GM19468 (cell line): ENCODE measurements at regions not wholly inside any gene's neighbourhood (a gene's known extent, or its start where the extent isn't known, plus 50 kb on each side); places are given as distances from the start of the nearest gene placed in this dataset.

ENCODE experiments used
- ATAC-seq: cut with Tn5 transposase; IDR thresholded peaks from one replicate; pipeline ENCODE4 v1.9.1; 2021; ENCODE audit warnings: mild to moderate bottlenecking, moderate library complexity, moderate number of reproducible peaks; ENCODE audit not compliant: unreplicated experiment; ENCODE audit errors: extremely low read depth

DNA sequence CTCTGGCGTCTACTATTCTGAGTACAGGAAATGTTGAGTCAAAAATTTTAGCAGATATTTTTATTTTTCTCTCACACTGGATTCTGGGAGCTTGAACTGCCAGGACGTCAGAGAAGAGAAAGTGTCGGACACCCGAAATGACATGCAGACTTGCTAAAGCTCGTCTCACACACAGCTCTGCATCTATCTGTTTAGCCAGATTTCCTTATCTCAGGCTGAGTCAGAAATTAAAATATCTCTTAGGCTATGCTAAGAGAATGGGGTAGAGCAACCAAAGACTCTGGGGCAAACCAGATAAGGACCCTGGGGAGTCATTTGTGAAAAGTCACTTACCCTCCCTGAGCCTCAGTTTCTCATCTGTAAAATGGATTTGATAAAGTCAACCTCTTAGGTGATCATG is 1124.1 kb downstream of the VRK1 start:
- no peak for ATAC-seq

GRCh38 chr14:97924922-97925613 is 1127.9 kb downstream of the VRK1 start:
- no peak for ATAC-seq

GRCh38 chr14:97930166-97930565 is 1133.0 kb downstream of the VRK1 start:
- ATAC-seq, result no peak

DNA sequence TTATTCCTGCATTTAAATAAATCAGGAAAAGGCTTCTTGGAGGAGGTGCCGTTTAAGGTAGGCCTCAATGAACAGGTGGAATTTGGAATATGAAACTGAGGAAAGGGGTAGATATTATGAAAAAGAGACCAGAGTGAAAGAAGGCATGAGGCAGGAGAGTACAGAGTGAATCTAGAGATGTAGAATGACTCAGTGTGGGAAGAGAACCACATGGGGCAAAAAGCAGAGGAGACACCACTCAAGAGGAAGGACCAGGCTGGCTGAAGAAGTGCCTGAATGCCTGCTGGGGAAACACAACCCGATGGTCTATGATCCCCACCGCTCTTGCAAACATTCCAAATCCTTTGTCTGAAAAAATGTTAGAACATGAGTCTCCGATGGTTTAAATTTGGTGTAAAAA is 1134.1 kb downstream of the VRK1 start:
- no peak for ATAC-seq

- ATAC-seq, result no peak
Measured at GRCh38 chr14:97942921-97943320, 1145.7 kb downstream of the VRK1 start.

GRCh38 chr14:97943619-97944018 is 1146.4 kb downstream of the VRK1 start:
- no peak for ATAC-seq

- no peak for ATAC-seq
Measured at GRCh38 chr14:97944380-97944779, 1147.2 kb downstream of the VRK1 start.

DNA sequence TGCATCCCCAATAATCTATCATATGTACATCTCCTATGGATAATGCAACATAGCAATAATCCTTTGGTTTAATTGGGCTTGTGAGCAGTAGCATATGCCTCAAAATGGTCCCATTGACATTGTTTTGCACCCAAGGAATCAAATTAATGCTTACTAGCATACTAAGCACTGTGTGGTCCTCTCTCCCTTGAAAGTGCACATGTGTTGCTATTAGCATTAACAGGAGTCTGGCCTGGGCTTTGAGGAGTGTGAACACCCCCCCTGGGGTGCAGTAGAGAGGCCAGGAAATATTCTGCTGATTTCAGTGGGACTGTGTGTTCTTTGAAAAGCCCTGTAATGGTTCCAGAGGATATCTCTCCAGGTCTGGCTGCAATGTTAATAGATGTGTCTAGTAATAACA is 1148.4 kb downstream of the VRK1 start:
- no peak for ATAC-seq

DNA sequence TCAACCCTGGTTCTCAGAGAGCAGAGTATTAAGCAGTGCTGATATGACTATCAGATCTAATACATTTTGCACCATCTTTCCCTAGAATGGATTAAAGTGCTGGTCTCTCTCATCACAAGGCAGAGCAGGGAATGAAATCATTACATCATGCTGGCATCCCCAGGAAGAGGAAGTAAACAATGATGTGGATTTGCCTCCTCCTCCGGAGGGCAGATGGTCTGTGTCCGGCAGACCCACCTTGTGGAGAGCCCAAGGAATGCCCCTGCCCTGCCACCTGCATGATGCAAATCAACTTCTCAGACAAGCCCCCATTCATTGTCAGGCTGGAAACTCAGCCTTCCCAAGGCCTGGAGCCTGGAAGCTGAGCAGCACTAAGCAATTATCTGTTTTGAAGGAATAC is 1149.1 kb downstream of the VRK1 start:
- no peak for ATAC-seq

- ATAC-seq, result no peak
Measured at GRCh38 chr14:97946641-97947040, 1149.5 kb downstream of the VRK1 start.

DNA sequence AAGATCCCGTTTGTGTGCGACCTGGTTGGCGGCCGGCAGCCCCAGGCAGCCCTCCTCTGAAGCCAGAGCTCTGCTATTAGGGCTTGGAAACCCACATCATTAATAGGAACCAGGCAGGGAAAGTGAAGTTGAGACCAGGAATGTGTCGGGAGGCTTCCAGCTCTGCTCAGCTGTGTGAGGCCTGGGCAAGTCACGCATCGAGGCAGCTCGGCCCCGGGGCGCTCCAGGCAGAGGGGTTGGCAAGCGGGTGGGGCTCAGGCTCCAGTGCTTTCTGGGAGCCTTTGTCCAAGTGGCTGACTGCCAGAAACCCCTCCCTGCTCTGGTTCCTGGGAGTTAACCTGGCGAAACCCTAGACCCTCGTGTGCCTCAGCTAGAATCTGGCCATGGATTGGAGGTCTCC is 1151.7 kb downstream of the VRK1 start:
- no peak for ATAC-seq

DNA sequence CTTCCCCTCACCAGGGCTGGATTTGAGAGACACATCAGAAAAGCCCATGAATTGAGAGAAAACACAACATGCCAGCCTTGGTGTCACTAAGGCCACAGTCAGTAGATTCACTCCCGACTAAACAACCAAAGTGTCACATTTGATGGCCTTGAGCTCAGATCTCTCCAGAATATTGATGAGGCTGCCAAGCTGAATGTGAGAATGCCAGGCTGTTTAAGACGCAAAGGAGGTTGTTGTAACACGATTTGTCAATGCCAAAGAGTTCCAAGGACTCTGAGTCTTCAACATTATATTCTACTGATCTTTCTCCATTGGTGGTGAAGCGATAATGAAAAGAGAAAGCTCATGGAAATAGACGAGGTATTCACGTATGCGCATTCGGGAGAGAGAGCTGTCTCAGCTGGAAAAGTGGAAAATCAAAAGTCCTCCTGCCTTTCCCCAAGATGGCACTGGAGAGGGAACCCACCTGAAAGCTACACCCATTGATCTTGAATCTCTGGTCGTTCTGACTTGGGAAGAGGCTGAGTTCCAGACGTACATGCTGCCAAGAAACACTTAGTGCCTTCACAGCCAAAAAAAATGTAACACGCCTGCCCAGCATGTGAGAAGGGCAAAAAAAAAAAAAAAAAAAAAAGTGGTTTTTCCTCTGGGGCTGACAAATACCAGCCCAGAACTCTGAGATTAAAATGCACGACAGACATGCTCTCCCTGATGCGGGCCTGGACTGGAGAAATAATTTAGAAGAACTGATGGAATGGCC is 1159.6 kb downstream of the VRK1 start:
- no peak for ATAC-seq

DNA sequence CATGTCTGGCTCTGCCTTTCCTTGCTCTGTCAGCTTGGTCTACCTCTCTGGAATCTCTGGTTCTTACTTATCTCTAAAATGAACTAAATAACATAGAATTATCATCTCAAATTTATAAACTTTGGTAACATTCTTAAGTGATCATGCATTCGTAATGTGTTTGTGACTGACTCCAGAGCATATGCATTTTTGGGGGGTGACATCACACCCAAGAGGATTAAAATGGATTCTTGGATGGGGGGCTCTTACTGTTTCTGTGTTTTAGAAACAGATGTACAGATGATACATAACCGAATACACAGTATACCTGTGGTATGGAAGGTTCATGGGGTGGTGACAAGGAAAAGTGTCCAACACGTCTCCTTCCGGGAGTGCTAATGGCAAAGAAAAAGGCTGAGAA is 1162.1 kb downstream of the VRK1 start:
- ATAC-seq, result no peak

GRCh38 chr14:97960436-97960835 is 1163.3 kb downstream of the VRK1 start:
- no peak for ATAC-seq

- ATAC-seq, result no peak
Measured at GRCh38 chr14:97970222-97970621, 1173.0 kb downstream of the VRK1 start.

DNA sequence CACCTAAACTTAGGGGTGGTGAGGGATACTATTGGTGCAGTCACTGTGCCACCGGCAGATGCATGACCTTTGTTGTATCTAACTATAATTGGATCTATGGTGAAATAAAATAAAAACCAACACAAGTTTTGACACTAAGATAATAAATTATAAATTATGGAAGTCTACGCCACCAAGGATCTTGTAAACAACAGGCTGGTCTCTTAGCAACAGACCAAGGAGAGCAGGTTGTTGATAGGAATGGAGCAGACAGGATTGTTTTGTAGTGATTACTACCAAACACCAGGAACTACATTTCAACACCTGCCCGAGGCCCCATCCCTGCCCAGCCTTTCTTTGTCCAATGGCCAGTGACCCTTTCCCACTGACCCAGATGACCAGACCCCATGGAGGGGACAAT is 1178.0 kb downstream of the VRK1 start:
- no peak for ATAC-seq

DNA sequence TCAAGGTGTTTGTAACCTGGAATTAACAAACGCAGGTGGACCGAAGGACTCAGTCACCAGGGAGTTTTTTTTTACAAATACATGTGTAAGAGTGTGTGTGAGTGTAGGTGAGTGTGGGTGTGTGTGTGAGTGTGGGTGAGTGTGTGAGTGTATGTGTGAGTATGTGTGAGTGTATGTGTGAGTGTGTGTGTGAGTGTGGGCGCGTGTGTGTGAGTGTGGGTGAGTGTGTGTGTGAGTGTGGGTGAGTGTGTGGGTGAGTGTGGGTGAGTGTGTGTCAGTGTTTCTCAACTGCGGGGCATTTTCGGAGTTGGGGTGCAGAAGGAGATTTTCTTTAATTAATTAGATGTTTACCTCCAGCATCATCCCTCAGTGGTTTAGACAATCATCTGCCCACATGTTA is 1178.8 kb downstream of the VRK1 start:
- no peak for ATAC-seq

DNA sequence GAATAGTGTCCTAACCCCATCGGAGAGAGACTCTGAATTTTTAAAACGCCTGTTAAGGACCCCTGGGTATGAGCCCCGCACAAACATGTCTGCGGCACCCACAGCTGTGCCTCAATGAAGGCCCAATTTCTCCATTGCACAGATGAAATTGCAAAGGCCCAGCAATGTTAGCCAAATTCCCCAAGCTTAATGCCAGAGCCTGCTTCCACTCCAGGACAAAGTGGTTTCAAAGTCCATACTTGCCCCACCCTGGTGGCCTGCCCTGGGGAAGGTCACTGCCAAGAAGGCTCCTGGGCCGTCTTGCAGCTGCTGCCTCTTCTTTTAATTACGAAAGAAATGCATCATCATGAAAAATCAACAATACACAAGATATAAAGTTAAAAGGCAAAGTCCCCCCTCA is 1179.7 kb downstream of the VRK1 start:
- no peak for ATAC-seq

GRCh38 chr14:97977651-97978261 is 1180.6 kb downstream of the VRK1 start:
- ATAC-seq, result no peak

DNA sequence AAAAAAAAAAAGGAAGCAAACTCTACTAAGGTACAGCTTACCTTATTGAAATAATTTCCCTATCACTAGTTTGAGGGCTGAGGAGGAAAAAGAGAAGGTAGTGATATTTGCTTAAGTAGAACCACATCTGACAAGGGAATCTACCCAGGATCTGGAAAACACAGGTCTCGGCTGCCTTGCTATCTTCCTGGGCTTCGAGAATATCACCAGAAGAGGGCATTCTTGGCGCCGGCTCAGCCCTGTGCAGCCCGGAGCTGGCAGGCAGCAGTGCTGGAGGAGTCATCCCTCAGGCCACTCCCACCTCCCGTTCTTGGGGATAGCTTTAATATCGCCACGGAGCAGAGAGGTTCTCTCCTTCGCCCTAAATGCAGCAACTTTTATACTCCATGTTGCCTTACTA is 1181.2 kb downstream of the VRK1 start:
- no peak for ATAC-seq

- ATAC-seq, result no peak
Measured at GRCh38 chr14:97993508-97994019, 1196.4 kb downstream of the VRK1 start.
